ENCODE measurements at regions not wholly inside any gene's neighbourhood (a gene's known extent, or its start where the extent isn't known, plus 50 kb on each side); places are given as distances from the start of the nearest gene placed in this dataset.

GRCh38 chr7:13225068-13225467 lies 537.6 kb downstream of the ARL4A start:
- DNase-seq: no peak
- H3K4me3 ChIP-seq: no peak overlapping the region
- intact Hi-C loops (cut with DNase I): no loop called here
- no peaks in the 10 kb centered on the region for H3K9me3 ChIP-seq
- TF ChIP-seq, protein P1, sequence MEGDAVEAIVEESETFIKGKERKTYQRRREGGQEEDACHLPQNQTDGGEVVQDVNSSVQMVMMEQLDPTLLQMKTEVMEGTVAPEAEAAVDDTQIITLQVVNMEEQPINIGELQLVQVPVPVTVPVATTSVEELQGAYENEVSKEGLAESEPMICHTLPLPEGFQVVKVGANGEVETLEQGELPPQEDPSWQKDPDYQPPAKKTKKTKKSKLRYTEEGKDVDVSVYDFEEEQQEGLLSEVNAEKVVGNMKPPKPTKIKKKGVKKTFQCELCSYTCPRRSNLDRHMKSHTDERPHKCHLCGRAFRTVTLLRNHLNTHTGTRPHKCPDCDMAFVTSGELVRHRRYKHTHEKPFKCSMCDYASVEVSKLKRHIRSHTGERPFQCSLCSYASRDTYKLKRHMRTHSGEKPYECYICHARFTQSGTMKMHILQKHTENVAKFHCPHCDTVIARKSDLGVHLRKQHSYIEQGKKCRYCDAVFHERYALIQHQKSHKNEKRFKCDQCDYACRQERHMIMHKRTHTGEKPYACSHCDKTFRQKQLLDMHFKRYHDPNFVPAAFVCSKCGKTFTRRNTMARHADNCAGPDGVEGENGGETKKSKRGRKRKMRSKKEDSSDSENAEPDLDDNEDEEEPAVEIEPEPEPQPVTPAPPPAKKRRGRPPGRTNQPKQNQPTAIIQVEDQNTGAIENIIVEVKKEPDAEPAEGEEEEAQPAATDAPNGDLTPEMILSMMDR (IDR thresholded peaks at IDR 0.05): no peak
- H3K36me3 ChIP-seq (ENCODE audit: insufficient read depth in 1 of 2, low read depth in 1 of 2): no peaks in the 10 kb centered on the region
- no peak overlapping the region for H3K27ac ChIP-seq
- no peaks in the 10 kb centered on the region for H3K4me1 ChIP-seq
- H3K27me3 ChIP-seq (ENCODE audit: insufficient read depth in 3 of 3, low read length in 2 of 3): no peaks in the 10 kb centered on the region
- 87 to 95% (median 89%) methylated on average over 1 of the region's 1 CpG for WGBS, 3 donors
- ATAC-seq: no peak

DNA sequence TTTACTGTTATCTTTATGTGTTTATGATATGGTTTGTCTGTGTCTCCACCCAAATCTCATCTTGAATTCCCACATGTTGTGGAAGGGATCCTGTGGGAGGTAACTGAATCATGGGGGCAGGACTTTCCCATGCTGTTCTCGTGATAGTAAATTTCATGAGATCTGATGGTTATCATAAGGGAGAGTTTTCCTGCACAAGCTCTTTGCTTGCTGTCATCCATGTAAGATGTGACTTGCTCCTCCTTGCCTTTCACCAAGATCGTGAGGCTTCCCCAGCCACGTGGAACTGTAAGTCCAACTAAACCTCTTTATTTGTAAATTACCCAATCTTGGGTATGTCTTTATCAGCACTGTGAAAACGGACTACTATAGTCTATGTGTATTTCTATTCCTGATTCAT lies 539.0 kb downstream of the ARL4A start:
- Histone ChIP-seq H3K9me3 (no peaks in the 10 kb centered on the region), H3K4me3 (no peak overlapping the region), H3K27ac (no peak overlapping the region), H3K36me3 (ENCODE audit: insufficient read depth in 1 of 2, low read depth in 1 of 2) (no peaks in the 10 kb centered on the region), H3K27me3 (ENCODE audit: insufficient read depth in 3 of 3, low read length in 2 of 3) (no peaks in the 10 kb centered on the region), H3K4me1 (no peaks in the 10 kb centered on the region)
- TF ChIP-seq, protein P1 (IDR thresholded peaks at IDR 0.05): no peak
- 87 to 93% (median 90%) methylated on average over 4 of the region's 4 CpGs for WGBS, 3 donors
- ATAC-seq: no peak
- intact Hi-C loops (cut with DNase I): no loop called here
- DNase-seq: no peak

- intact Hi-C loops (cut with DNase I): no loop called here
- ATAC-seq (no peak), DNase-seq (no peak)
- WGBS, 3 donors: 61 to 73% (median 71%) methylated on average over 4 of the region's 4 CpGs
- Histone ChIP-seq H3K4me3 (no peak overlapping the region), H3K27ac (no peak overlapping the region), H3K27me3 (ENCODE audit: insufficient read depth in 3 of 3, low read length in 2 of 3) (no peaks in the 10 kb centered on the region), H3K9me3 (no peaks in the 10 kb centered on the region), H3K4me1 (no peaks in the 10 kb centered on the region), H3K36me3 (ENCODE audit: insufficient read depth in 1 of 2, low read depth in 1 of 2) (no peaks in the 10 kb centered on the region)
- TF ChIP-seq, protein P1 (IDR thresholded peaks at IDR 0.05): no peak
These were observed 543.8 kb downstream of the ARL4A start for GRCh38 chr7:13231216-13231615.

- TF ChIP-seq, protein P1 (IDR thresholded peaks at IDR 0.05): no peak
- Histone ChIP-seq H3K36me3 (ENCODE audit: insufficient read depth in 1 of 2, low read depth in 1 of 2) (no peaks in the 10 kb centered on the region), H3K27me3 (ENCODE audit: insufficient read depth in 3 of 3, low read length in 2 of 3) (no peaks in the 10 kb centered on the region), H3K4me1 (no peaks in the 10 kb centered on the region), H3K27ac (no peak overlapping the region), H3K9me3 (no peaks in the 10 kb centered on the region), H3K4me3 (no peak overlapping the region)
- ATAC-seq (no peak), DNase-seq (no peak)
- 63 to 80% (median 66%) methylated on average over 1 of the region's 1 CpG for WGBS, 3 donors
- intact Hi-C loops (cut with DNase I): no loop called here
These were observed 548.0 kb downstream of the ARL4A start for GRCh38 chr7:13235436-13235835.

DNA sequence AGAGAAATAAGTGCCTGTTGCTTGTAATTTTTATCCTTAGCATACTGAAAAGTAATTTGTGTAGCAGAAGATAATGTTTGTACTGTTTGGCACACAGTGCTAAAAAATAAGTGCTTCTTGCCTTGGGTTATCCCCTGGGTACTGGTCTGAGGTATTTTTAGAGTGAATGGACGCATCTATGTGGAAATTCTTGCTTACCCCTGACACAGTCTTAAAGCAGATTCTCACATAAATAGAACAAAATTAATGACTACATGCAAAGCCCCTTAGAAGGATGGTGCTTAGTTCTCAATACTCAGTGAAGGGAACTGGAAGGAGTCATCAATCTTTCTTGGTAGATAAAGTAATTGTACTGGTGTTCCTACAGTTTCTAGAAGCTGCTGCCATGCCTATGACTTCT lies 548.6 kb downstream of the ARL4A start:
- H3K4me1 ChIP-seq: no peaks in the 10 kb centered on the region
- intact Hi-C loops (cut with DNase I): no loop called here
- DNase-seq (no peak), ATAC-seq (no peak)
- TF ChIP-seq, protein P1 (IDR thresholded peaks at IDR 0.05): no peak
- H3K27me3 ChIP-seq (ENCODE audit: insufficient read depth in 3 of 3, low read length in 2 of 3): no peaks in the 10 kb centered on the region
- WGBS, 3 donors: 40 to 49% (median 47%) methylated on average over 1 of the region's 1 CpG
- H3K9me3 ChIP-seq: no peaks in the 10 kb centered on the region
- no peak overlapping the region for H3K27ac ChIP-seq
- no peak overlapping the region for H3K4me3 ChIP-seq
- no peaks in the 10 kb centered on the region for H3K36me3 ChIP-seq (ENCODE audit: insufficient read depth in 1 of 2, low read depth in 1 of 2)

Data from psoas muscle (tissue), 7 donors.